Inferior parietal cortex (tissue), 1 donor: ENCODE measurements at regions not wholly inside any gene's neighbourhood (a gene's known extent, or its start where the extent isn't known, plus 50 kb on each side); places are given as distances from the start of the nearest gene placed in this dataset.
"Not testable (repeated sequence)": the region's sequence is repeated elsewhere in the genome, so short reads cannot be mapped to it uniquely, and the experiment has no call there.

Experiments used
- DNase-seq: peaks from one replicate; pipeline ENCODE4 v3.0.0-alpha.2; 2016; ENCODE audit errors: extremely low spot score

- DNase-seq = no peak
Observed at GRCh38 chr9:109597496-109597895, 99.4 kb upstream of the PTPN3 start.

GRCh38 chr9:109599131-109599530 is 101.0 kb upstream of the PTPN3 start:
- no peak for DNase-seq

- DNase-seq = no peak
Observed at GRCh38 chr9:109599711-109600110, 101.6 kb upstream of the PTPN3 start.

GRCh38 chr9:109600142-109600541 is 102.0 kb upstream of the PTPN3 start:
- DNase-seq = no peak

- DNase-seq = no peak
Observed at GRCh38 chr9:109601181-109601580, 103.1 kb upstream of the PTPN3 start.

- DNase-seq = no peak
Observed at GRCh38 chr9:109602987-109603386, 104.9 kb upstream of the PTPN3 start.

- DNase-seq = no peak
Observed at GRCh38 chr9:109604131-109604530, 106.0 kb upstream of the PTPN3 start.

- no peak for DNase-seq
Observed at GRCh38 chr9:109604781-109605180, 106.7 kb upstream of the PTPN3 start.

- DNase-seq = no peak
Observed at GRCh38 chr9:109609060-109609459, 111.0 kb upstream of the PTPN3 start.

GRCh38 chr9:109616571-109617120 is 118.5 kb upstream of the PTPN3 start:
- DNase-seq = no peak

GRCh38 chr9:109619310-109619709 is 121.2 kb upstream of the PTPN3 start:
- DNase-seq = no peak

GRCh38 chr9:109624143-109624542 is 126.0 kb upstream of the PTPN3 start:
- DNase-seq = no peak

- DNase-seq = no peak
Observed at GRCh38 chr9:109624896-109625295, 126.8 kb upstream of the PTPN3 start.

- DNase-seq = no peak
Observed at GRCh38 chr9:109627042-109627441, 128.9 kb upstream of the PTPN3 start.

- no peak for DNase-seq
Observed at GRCh38 chr9:109629615-109630014, 131.5 kb upstream of the PTPN3 start.

- DNase-seq = peak; percentile 82
Observed at GRCh38 chr9:109632817-109633216, 134.7 kb upstream of the PTPN3 start.

- peak; percentile 51 for DNase-seq
Observed at GRCh38 chr9:109639674-109640579, 140.1 kb upstream of the PALM2AKAP2 start.

- DNase-seq = peak; percentile 60
Observed at GRCh38 chr9:109640580-109641371, 139.2 kb upstream of the PALM2AKAP2 start.

- DNase-seq = peak; percentile 43
Observed at GRCh38 chr9:109641372-109641659, 138.7 kb upstream of the PALM2AKAP2 start.

- no peak for DNase-seq
Observed at GRCh38 chr9:109652112-109652511, 127.9 kb upstream of the PALM2AKAP2 start.

- peak; percentile 73 for DNase-seq
Observed at GRCh38 chr9:109652971-109653370, 127.0 kb upstream of the PALM2AKAP2 start.

GRCh38 chr9:109653470-109653869 is 126.5 kb upstream of the PALM2AKAP2 start:
- DNase-seq = no peak

- DNase-seq = not testable (repeated sequence)
Observed at GRCh38 chr9:109663978-109664377, 116.0 kb upstream of the PALM2AKAP2 start.
